ENCODE measurements at regions not wholly inside any gene's neighbourhood (a gene's known extent, or its start where the extent isn't known, plus 50 kb on each side); places are given as distances from the start of the nearest gene placed in this dataset.
A peak's percentile ranks its signal among the peaks of the same experiment; 100 is the strongest.

- Histone ChIP-seq H3K36me3 (replicated peaks) (no peaks in the 10 kb centered on the region), H3K27ac (no peak overlapping the region), H3K4me3 (ENCODE audit: low read depth, low read length) (no peak overlapping the region), H3K27me3 (replicated peaks) (no peaks in the 10 kb centered on the region)
- in situ Hi-C loops (cut with HindIII; ENCODE audit: low pct_ligation_motif_present, low sequenced_read_pairs), result no loop called here
- TF ChIP-seq CTCF (IDR thresholded peaks at IDR 0.05; ENCODE audit: low read depth, low read length, missing control alignments), result no peak
- DNase-seq, result no peak
Observed at GRCh38 chr3:194833114-194833910, 147.6 kb downstream of the FAM43A start.

DNA sequence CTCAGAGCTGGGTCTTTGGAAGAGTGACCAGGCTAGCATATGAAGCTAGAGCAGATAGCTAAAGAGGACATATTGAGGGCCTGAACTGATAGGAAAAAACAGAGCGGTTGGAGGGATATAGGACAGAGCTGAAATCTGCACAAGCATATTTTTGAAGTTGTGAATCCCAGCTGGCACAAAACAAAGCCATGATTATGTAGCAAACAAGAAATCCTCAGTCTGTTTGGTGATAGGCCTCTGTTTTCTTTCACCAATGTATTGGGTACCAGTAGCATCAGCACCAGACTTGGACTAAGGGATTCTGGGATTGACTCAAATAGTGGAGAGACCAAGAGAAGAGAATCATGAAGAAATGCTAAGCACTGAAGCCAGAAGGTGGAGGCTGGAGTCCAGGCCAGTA lies 151.0 kb downstream of the FAM43A start:
- Histone ChIP-seq H3K4me3 (ENCODE audit: low read depth, low read length) (no peak overlapping the region), H3K27me3 (replicated peaks) (no peaks in the 10 kb centered on the region), H3K27ac (no peak overlapping the region), H3K36me3 (replicated peaks) (no peaks in the 10 kb centered on the region)
- TF ChIP-seq CTCF (IDR thresholded peaks at IDR 0.05; ENCODE audit: low read depth, low read length, missing control alignments), result no peak
- DNase-seq, result no peak
- in situ Hi-C loops (cut with HindIII; ENCODE audit: low pct_ligation_motif_present, low sequenced_read_pairs), result no loop called here

- H3K36me3 ChIP-seq (replicated peaks), result no peaks in the 10 kb centered on the region
- in situ Hi-C loops (cut with HindIII; ENCODE audit: low pct_ligation_motif_present, low sequenced_read_pairs), result no loop called here
- H3K27me3 ChIP-seq (replicated peaks), result no peaks in the 10 kb centered on the region
- TF ChIP-seq CTCF (IDR thresholded peaks at IDR 0.05; ENCODE audit: low read depth, low read length, missing control alignments), result no peak
- no peak overlapping the region for H3K27ac ChIP-seq
- DNase-seq, result no peak
- no peak overlapping the region for H3K4me3 ChIP-seq (ENCODE audit: low read depth, low read length)
Observed at GRCh38 chr3:194837457-194838127, 151.9 kb downstream of the FAM43A start.

DNA sequence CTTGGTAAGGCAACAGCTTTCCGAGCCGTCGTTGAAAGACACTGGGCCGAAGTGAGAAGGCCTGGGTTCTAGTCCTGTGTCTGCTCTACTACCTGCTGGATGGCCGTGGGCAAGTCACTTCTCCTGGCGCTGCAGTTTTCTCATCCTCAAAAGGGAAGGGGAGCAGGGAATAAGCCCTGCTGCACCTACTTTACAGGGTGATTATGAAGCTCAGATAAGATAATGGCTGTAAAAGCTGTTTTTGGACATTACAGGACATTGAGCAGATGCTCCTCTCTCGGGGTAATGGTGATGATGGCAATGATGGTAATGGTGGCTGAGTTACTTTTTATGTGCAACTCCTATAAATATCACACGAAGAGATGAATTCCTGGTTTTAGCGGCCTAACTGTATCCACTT lies 152.6 kb downstream of the FAM43A start:
- no peak overlapping the region for H3K27ac ChIP-seq
- in situ Hi-C loops (cut with HindIII; ENCODE audit: low pct_ligation_motif_present, low sequenced_read_pairs), result no loop called here
- TF ChIP-seq CTCF (IDR thresholded peaks at IDR 0.05; ENCODE audit: low read depth, low read length, missing control alignments), result no peak
- H3K36me3 ChIP-seq (replicated peaks), result no peaks in the 10 kb centered on the region
- H3K4me3 ChIP-seq (ENCODE audit: low read depth, low read length), result no peak overlapping the region
- no peaks in the 10 kb centered on the region for H3K27me3 ChIP-seq (replicated peaks)
- no peak for DNase-seq

- Histone ChIP-seq H3K27me3 (replicated peaks) (no peaks in the 10 kb centered on the region), H3K36me3 (replicated peaks) (no peaks in the 10 kb centered on the region), H3K4me3 (ENCODE audit: low read depth, low read length) (no peak overlapping the region), H3K27ac (no peak overlapping the region)
- in situ Hi-C loops (cut with HindIII; ENCODE audit: low pct_ligation_motif_present, low sequenced_read_pairs), result no loop called here
- TF ChIP-seq CTCF (IDR thresholded peaks at IDR 0.05; ENCODE audit: low read depth, low read length, missing control alignments), result no peak
- peak; percentile 82 for DNase-seq
Observed at GRCh38 chr3:194840661-194841514, 155.2 kb downstream of the FAM43A start.
